WTC11 (cell line): ENCODE measurements at regions not wholly inside any gene's neighbourhood (a gene's known extent, or its start where the extent isn't known, plus 50 kb on each side); places are given as distances from the start of the nearest gene placed in this dataset.
"Not testable (repeated sequence)": the region's sequence is repeated elsewhere in the genome, so short reads cannot be mapped to it uniquely, and the experiment has no call there.

Experiments
- FOXP4 ChIP-seq: sonication (generic); formaldehyde crosslinking; IDR thresholded peaks from 2 replicates; pipeline ENCODE4 v1.8.0; 2022; ENCODE audit warnings: mild to moderate bottlenecking, missing genetic modification reagents
- IRF1 ChIP-seq: sonication (generic); formaldehyde crosslinking; IDR thresholded peaks from 2 replicates; pipeline ENCODE4 v1.8.0; 2023; ENCODE audit warnings: missing genetic modification reagents
- MXD4 ChIP-seq: fragments of 250-450 bp; sonication (Bioruptor Pico); IDR thresholded peaks from 2 replicates; pipeline ENCODE4 v1.8.0; 2021; ENCODE audit warnings: mild to moderate bottlenecking, moderate library complexity, borderline replicate concordance

- TF ChIP-seq FOXP4, MXD4, IRF1 (CRISPR knock-in tag): not testable (repeated sequence)
Measured at GRCh38 chrY:18176118-18176517, 150.5 kb downstream of the CDY2A start.
